Aorta (tissue), 5 donors: ENCODE measurements at regions not wholly inside any gene's neighbourhood (a gene's known extent, or its start where the extent isn't known, plus 50 kb on each side); places are given as distances from the start of the nearest gene placed in this dataset.
"Not testable (repeated sequence)": the region's sequence is repeated elsewhere in the genome, so short reads cannot be mapped to it uniquely, and the experiment has no call there.

Experiments used
- ATAC-seq: fragments of 200-7000 bp; cut with Tn5 transposase; one replicate; pipeline ENCODE4 v1.9.1; 2022; ENCODE audit warnings: moderate library complexity; ENCODE audit not compliant: low FRiP score
- DNase-seq, 2 donors: peaks; one replicate each; pipeline ENCODE4 v3.0.0-alpha.2; 2020
- H3K27ac ChIP-seq, 2 donors: one replicate each; pipeline ENCODE4 v1.5.1; 2013; ENCODE audit warnings: low read length in 2 of 2, mild to moderate bottlenecking in 2 of 2, moderate library complexity in 2 of 2, control low read depth in 1 of 2, inconsistent platforms in 1 of 2, low read depth in 1 of 2
- H3K27me3 ChIP-seq, 2 donors: one replicate each; pipeline ENCODE4 v1.6.1; 2013; ENCODE audit warnings: control low read depth in 1 of 2, low read length in 1 of 2, mild to moderate bottlenecking in 1 of 2, moderate library complexity in 1 of 2; ENCODE audit not compliant: insufficient read depth in 2 of 2, control insufficient read depth in 1 of 2
- H3K36me3 ChIP-seq, 2 donors: one replicate each; pipeline ENCODE4 v1.6.1; 2013; ENCODE audit warnings: control low read depth in 1 of 2, low read length in 1 of 2, mild to moderate bottlenecking in 1 of 2; ENCODE audit not compliant: insufficient read depth in 2 of 2, control insufficient read depth in 1 of 2
- H3K4me1 ChIP-seq, 2 donors: one replicate each; pipeline ENCODE4 v1.6.1; 2013; ENCODE audit warnings: low read length in 2 of 2, control low read depth in 1 of 2, mild to moderate bottlenecking in 1 of 2, moderate library complexity in 1 of 2; ENCODE audit not compliant: insufficient read depth in 2 of 2, control insufficient read depth in 1 of 2
- H3K4me3 ChIP-seq, 2 donors: one replicate each; pipeline ENCODE4 v1.5.1; 2013; ENCODE audit warnings: low read length in 2 of 2, control low read depth in 1 of 2, mild to moderate bottlenecking in 1 of 2
- H3K9me3 ChIP-seq: one replicate; pipeline ENCODE4 v1.6.1; 2013; ENCODE audit warnings: mild to moderate bottlenecking, low read length; ENCODE audit not compliant: control insufficient read depth
- WGBS, 2 donors: extraction: QIAGEN DNeasy Blood & Tissue Kit; methylation state at CpG; one replicate each; pipeline ENCODE4 v1.1.7; 2013; 5-methylcytosine and 5-hydroxymethylcytosine counted together
- intact Hi-C, 2 donors: fragments of 100-400 bp; cut with DNase I; formaldehyde crosslinking; loops; one replicate each; pipeline versions ENCODE4 v1.14.2 to v1.15.0; 2022
- donor health status: healthy with polysubstance abuse.
- donor health status: Bipolar disorder and iron deficiency.
- donor health status: DM: no; HTN: no; CAD: no.
- donor health status: DM: no; HTN: no; CAD: no.
- donor health status: DM: yes; HTN: yes; CAD: no.

GRCh38 chr3:10645800-10646199 is 140.4 kb upstream of the ATP2B2 start:
- ATAC-seq (no peak), DNase-seq (no peak)
- H3K27me3 ChIP-seq: no peaks in the 10 kb centered on the region
- peaks cover 4% of the 10 kb centered on the region for H3K9me3 ChIP-seq
- 41 to 51% methylated on average over 7 of the region's 7 CpGs for WGBS, 2 donors
- H3K36me3 ChIP-seq: no peaks in the 10 kb centered on the region
- intact Hi-C loops: no loop called here
- H3K27ac ChIP-seq: no peak overlapping the region
- H3K4me1 ChIP-seq: no peaks in the 10 kb centered on the region
- H3K4me3 ChIP-seq: no peak overlapping the region

- DNase-seq (no peak), ATAC-seq (no peak)
- Histone ChIP-seq H3K27me3 (no peaks in the 10 kb centered on the region), H3K27ac (no peak overlapping the region), H3K4me3 (no peak overlapping the region), H3K36me3 (no peaks in the 10 kb centered on the region), H3K9me3 (peaks cover 4% of the 10 kb centered on the region), H3K4me1 (no peaks in the 10 kb centered on the region)
- WGBS, 2 donors: 55 to 68% methylated on average over 9 of the region's 9 CpGs
- intact Hi-C loops: no loop called here
Observed at GRCh38 chr3:10646531-10647335, 141.3 kb upstream of the ATP2B2 start.

DNA sequence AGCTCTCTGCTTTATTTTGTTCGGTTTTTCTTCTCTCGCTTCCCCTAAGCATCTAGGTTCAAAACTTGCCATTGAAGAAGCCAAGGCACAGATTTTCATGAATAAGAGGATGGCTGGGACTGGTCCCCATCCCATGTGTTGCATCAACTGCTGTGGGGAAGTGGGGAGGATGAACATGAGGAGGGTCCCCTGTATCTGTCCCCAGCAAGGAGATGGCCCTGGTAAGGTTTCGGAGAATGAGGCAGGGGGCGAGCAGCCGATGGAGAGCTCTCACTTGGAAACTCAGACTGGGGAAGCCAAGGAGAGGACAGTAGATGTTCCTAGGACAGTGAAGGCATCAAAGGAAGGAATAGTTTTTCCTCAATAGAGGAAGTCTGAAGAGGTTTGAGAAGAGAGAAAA is 142.0 kb upstream of the ATP2B2 start:
- H3K36me3 ChIP-seq: no peaks in the 10 kb centered on the region
- DNase-seq (no peak), ATAC-seq (no peak)
- H3K27me3 ChIP-seq: no peaks in the 10 kb centered on the region
- no peaks in the 10 kb centered on the region for H3K4me1 ChIP-seq
- 86 to 89% methylated on average over 5 of the region's 5 CpGs for WGBS, 2 donors
- H3K9me3 ChIP-seq: peaks cover 4% of the 10 kb centered on the region
- H3K27ac ChIP-seq: no peak overlapping the region
- intact Hi-C loops: no loop called here
- no peak overlapping the region for H3K4me3 ChIP-seq

DNA sequence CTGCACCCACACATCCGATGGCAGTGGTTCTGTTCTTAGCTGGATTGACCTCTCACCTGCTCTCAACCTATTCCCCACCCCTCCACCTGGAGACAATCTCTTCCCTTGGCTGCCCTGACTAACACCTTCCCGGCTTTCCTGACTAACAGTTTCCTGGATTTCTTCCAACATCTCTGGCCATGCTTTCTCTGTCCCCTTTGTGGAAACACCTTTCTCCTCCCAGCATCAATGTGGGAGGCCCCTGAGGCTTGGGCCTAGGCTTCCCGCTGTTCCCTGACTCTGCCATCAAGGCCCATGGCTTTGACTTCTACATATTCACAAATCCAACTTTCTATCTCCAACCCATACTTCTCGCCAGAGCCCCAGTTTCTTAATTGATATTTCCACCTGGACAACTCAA is 142.8 kb upstream of the ATP2B2 start:
- intact Hi-C loops: no loop called here
- Histone ChIP-seq H3K36me3 (no peaks in the 10 kb centered on the region), H3K27me3 (no peaks in the 10 kb centered on the region), H3K9me3 (peaks cover 4% of the 10 kb centered on the region), H3K4me1 (no peaks in the 10 kb centered on the region), H3K27ac (no peak overlapping the region), H3K4me3 (no peak overlapping the region)
- WGBS, 2 donors: 77 to 82% methylated on average over 4 of the region's 4 CpGs
- no peak for DNase-seq
- no peak for ATAC-seq

- H3K4me1 ChIP-seq, H3K27me3 ChIP-seq, H3K4me3 ChIP-seq, DNase-seq, H3K27ac ChIP-seq, intact Hi-C loops, H3K36me3 ChIP-seq, H3K9me3 ChIP-seq, ATAC-seq: not testable (repeated sequence)
- 43 to 66% methylated on average over 1 of the region's 1 CpG for WGBS, 2 donors
Observed at GRCh38 chr3:10649463-10649862, 144.1 kb upstream of the ATP2B2 start.

- Histone ChIP-seq H3K4me3 (no peak overlapping the region), H3K27me3 (no peaks in the 10 kb centered on the region), H3K36me3 (no peaks in the 10 kb centered on the region), H3K27ac (no peak overlapping the region), H3K9me3 (peaks cover 4% of the 10 kb centered on the region), H3K4me1 (no peaks in the 10 kb centered on the region)
- ATAC-seq (no peak), DNase-seq (no peak)
- intact Hi-C loops: no loop called here
Observed at GRCh38 chr3:10651506-10651905, 146.1 kb upstream of the ATP2B2 start.

- H3K4me1 ChIP-seq: no peaks in the 10 kb centered on the region
- no peak overlapping the region for H3K4me3 ChIP-seq
- H3K27ac ChIP-seq: no peak overlapping the region
- WGBS, 2 donors: 68 to 77% methylated on average over 4 of the region's 4 CpGs
- ATAC-seq (no peak), DNase-seq (no peak)
- peaks cover 4% of the 10 kb centered on the region for H3K9me3 ChIP-seq
- no peaks in the 10 kb centered on the region for H3K36me3 ChIP-seq
- intact Hi-C loops: no loop called here
- H3K27me3 ChIP-seq: no peaks in the 10 kb centered on the region
Observed at GRCh38 chr3:10653241-10653640, 147.9 kb upstream of the ATP2B2 start.

- intact Hi-C loops: no loop called here
- Histone ChIP-seq H3K9me3 (peaks cover 4% of the 10 kb centered on the region), H3K36me3 (no peaks in the 10 kb centered on the region), H3K27ac (no peak overlapping the region), H3K4me1 (no peaks in the 10 kb centered on the region), H3K4me3 (no peak overlapping the region), H3K27me3 (no peaks in the 10 kb centered on the region)
- DNase-seq (no peak), ATAC-seq (no peak)
- WGBS, 2 donors: 71 to 73% methylated on average over 8 of the region's 8 CpGs
Observed at GRCh38 chr3:10653866-10654611, 148.7 kb upstream of the ATP2B2 start.

DNA sequence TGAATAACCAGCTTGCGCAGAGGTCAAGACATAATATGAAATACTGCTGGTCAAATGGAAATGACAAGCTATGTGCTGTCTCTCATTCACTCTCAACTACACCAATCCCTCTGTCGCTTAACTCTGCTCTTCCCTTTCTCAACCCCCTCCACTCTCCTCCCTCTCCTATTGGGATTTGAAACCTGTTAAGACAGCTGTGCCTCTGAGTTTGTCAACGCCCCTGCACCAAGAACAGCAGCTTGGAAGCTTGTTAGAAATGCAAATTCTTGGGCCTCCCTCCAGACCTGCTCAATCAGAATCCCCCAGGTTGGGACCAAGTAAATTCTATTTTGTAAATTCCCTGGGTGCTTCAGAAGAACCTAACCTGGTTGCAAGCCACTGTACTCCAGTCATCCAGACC is 149.7 kb upstream of the ATP2B2 start:
- DNase-seq (no peak), ATAC-seq (no peak)
- Histone ChIP-seq H3K27me3 (no peaks in the 10 kb centered on the region), H3K27ac (no peak overlapping the region), H3K36me3 (no peaks in the 10 kb centered on the region), H3K4me1 (no peaks in the 10 kb centered on the region), H3K9me3 (peaks cover 4% of the 10 kb centered on the region), H3K4me3 (no peak overlapping the region)
- intact Hi-C loops: no loop called here
- WGBS, 2 donors: 52 to 54% methylated on average over 3 of the region's 3 CpGs
